Ovary (tissue), 3 donors: ENCODE measurements at regions not wholly inside any gene's neighbourhood (a gene's known extent, or its start where the extent isn't known, plus 50 kb on each side); places are given as distances from the start of the nearest gene placed in this dataset.

Experiments
- POLR2A ChIP-seq: fragments of 450-650 bp; IDR thresholded peaks from one replicate; pipeline ENCODE4 v1.6.1; 2017; ENCODE audit warnings: antibody characterized with exemption, mild to moderate bottlenecking, moderate library complexity
- TF ChIP-seq, protein P1 (sequence below), 3 donors: fragments of 450-650 bp in 2 of 3; fragments of 200-600 bp in 1 of 3; IDR thresholded peaks; one replicate each; pipeline versions ENCODE4 v1.5.1 to v1.8.0; 2016 to 2022; ENCODE audit warnings: antibody characterized with exemption in 3 of 3, mild to moderate bottlenecking in 1 of 3
- donor health status: DM: no; HTN: no; CAD: no.

GRCh38 chr4:15168759-15169158 lies 166.5 kb downstream of the CPEB2 start:
- TF ChIP-seq, protein P1, sequence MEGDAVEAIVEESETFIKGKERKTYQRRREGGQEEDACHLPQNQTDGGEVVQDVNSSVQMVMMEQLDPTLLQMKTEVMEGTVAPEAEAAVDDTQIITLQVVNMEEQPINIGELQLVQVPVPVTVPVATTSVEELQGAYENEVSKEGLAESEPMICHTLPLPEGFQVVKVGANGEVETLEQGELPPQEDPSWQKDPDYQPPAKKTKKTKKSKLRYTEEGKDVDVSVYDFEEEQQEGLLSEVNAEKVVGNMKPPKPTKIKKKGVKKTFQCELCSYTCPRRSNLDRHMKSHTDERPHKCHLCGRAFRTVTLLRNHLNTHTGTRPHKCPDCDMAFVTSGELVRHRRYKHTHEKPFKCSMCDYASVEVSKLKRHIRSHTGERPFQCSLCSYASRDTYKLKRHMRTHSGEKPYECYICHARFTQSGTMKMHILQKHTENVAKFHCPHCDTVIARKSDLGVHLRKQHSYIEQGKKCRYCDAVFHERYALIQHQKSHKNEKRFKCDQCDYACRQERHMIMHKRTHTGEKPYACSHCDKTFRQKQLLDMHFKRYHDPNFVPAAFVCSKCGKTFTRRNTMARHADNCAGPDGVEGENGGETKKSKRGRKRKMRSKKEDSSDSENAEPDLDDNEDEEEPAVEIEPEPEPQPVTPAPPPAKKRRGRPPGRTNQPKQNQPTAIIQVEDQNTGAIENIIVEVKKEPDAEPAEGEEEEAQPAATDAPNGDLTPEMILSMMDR (IDR thresholded peaks at IDR 0.05), result no peak
- TF ChIP-seq POLR2A, result no peak
